Activated T-cell treated with anti-CD3 and anti-CD28 coated beads for 24 hours (primary cell): ENCODE measurements at regions not wholly inside any gene's neighbourhood (a gene's known extent, or its start where the extent isn't known, plus 50 kb on each side); places are given as distances from the start of the nearest gene placed in this dataset.

Source experiments
- DNase-seq: peaks from one replicate; pipeline ENCODE4 v3.0.0-alpha.2; 2020; ENCODE audit warnings: low read depth

GRCh38 chr5:145708169-145708568, 127.0 kb downstream of the PRELID2 start:
- no peak for DNase-seq

- no peak for DNase-seq
Observed at GRCh38 chr5:145704724-145705123, 130.4 kb downstream of the PRELID2 start.

DNA sequence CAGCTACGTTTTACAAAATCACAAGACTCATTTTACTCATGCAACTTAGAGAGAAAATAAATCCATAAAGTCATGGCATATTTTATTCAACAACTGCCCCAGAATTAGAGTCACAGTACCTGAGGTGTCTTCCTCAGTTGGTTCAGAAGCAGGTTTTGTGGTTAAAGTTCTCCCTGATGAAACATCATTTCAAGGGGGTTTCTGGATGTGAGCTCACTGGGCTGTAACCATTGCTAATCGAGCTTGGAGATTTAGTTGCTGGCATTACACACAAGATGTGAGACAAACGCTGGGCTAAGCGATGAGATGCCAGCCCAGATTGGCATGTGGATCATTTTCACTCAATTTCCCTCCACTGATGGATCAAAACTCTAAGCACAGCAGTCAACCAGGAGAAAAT, 131.3 kb downstream of the PRELID2 start:
- DNase-seq = no peak

DNA sequence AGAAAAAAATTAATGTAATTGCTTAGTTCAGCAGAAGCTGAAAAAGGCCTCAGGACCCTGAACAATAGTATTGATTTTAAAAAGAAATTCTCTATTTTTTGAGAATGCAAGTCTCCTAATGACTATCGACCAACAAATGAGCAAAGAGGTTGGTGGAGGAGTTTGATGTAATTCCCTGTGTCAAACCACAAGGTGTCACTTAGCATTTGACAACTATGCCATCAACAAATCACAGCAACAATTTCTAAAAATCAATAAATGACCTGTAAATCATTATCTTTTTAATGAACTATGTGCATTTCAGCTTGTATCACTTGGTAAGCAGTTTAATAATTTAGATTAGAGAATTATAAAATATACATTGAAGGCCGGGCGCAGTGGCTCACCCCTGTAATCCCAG, 133.7 kb downstream of the PRELID2 start:
- DNase-seq = no peak

GRCh38 chr5:145699846-145700245, 135.3 kb downstream of the PRELID2 start:
- DNase-seq = no peak

GRCh38 chr5:145697251-145697990, 137.7 kb downstream of the PRELID2 start:
- no peak for DNase-seq

DNA sequence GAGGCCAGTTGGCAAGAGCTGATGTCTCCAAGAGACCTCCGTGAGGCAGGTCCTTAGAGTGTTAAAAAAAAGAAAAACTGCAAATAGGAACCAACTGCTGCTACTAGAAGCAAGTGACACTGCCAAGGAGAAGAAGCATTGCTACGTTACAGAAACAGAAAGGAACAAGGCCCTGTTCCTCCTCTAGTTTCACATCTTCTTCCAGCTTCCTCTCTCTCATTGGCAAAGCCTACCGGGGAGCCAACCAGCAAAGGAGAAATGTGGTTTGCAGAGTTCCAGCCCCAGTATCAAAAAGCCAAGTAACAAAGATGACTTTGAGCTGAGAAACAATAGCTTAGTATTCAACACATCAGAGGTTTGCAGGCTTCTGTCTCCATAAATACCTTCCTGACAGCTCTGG, 145.9 kb downstream of the PRELID2 start:
- no peak for DNase-seq

DNA sequence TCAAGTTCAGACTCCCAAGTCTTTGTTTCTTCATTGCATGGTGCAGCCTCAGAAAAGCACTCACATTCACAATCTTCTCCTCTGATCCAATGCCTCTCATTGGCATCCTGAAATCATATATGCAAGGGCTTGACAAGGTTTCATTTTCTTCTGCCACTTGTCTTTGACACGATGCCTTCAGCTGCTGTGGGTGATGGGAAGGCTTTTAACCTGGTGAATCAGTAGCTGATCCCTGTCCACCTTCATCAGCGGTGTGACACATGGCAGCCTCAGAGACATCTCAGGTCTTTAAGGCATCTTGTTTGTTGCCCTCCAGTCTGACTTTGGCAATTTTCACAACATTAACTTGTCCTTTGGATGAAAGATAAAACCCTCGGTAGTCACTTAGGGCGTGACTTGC, 147.2 kb downstream of the PRELID2 start:
- DNase-seq = no peak

DNA sequence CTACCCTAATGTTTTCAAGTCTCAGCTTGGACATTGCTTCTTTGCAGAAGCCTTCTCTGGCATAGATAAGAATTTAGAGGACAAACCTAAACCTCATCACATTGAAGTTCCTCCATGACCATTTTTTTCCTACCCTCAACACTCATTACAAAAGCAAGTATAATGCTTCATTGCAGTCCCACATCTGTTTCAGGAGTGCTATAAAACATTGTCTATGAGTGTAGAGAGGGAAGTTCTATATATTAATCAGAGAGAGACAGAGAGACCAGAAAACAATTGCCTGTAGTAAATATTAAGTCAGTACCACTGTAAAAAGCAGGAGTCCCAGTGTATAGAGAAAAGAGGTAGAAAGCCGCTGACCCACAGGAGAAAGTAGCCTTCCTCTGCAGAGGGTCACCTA, 149.7 kb downstream of the PRELID2 start:
- DNase-seq = no peak

- DNase-seq = no peak
Observed at GRCh38 chr5:145683431-145683830, 151.7 kb downstream of the PRELID2 start.

- no peak for DNase-seq
Observed at GRCh38 chr5:145682197-145682899, 152.8 kb downstream of the PRELID2 start.

DNA sequence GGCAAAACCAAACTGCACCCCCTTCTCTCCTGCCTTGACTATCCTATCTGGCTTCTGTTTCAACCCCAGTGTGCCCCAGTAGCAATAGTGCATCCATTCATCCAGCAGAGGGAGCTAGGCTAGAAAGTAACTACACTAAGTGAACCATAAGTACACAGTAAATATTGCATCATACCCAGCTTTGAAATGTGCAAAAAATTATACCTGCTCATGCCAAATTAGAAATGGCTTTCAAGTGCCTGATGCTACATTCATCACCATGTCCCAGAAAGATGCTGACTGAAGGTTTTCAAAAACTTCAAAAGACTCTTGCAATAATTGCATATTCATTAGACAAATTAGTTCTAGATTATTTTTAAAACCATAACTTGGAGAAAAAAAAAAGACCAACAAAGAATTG, 153.5 kb downstream of the PRELID2 start:
- DNase-seq = peak; percentile 5

GRCh38 chr5:145681216-145681615, 153.9 kb downstream of the PRELID2 start:
- no peak for DNase-seq

GRCh38 chr5:145680767-145681166, 154.4 kb downstream of the PRELID2 start:
- no peak for DNase-seq

DNA sequence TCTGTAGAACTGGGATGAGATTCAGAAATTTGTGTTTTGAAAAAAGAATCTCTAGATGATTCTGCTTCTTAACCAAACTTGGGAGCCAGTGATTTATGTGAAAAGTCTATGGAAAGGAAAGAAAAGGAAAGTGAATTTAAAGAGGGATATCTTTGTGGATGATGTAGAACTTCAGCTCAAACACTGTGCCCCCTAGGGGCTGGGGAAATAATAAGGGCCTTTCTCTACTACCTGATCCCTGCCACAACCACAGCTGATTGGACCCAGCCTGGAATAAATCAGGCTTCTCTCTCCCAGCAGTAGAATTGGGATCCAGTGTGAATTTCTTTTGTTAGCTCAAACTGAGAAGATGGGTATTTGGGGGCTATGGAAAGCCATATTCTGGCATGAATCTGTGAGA, 155.0 kb downstream of the PRELID2 start:
- DNase-seq = no peak

- no peak for DNase-seq
Observed at GRCh38 chr5:145678255-145678654, 156.9 kb downstream of the PRELID2 start.

DNA sequence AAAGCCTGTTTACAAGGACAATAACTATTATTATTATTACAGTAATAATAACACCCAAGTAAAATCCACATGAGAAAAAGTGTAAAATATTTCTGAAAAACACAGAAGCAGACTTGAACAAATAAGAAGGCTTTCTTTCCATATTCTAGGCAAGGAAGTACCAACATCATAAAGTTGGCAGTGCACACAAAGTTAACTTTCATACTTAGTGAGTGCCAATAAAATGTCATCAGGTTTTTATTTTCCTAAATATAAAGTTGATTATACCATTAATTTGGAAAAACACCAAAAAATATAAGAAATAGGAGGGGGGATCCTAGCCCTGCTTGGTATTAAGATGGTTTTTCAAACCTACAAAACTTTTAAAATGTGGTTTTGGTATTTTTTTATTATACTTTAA, 161.4 kb downstream of the PRELID2 start:
- DNase-seq = no peak

- no peak for DNase-seq
Observed at GRCh38 chr5:145668714-145669113, 166.4 kb downstream of the PRELID2 start.

- no peak for DNase-seq
Observed at GRCh38 chr5:145667742-145668141, 167.4 kb downstream of the PRELID2 start.

DNA sequence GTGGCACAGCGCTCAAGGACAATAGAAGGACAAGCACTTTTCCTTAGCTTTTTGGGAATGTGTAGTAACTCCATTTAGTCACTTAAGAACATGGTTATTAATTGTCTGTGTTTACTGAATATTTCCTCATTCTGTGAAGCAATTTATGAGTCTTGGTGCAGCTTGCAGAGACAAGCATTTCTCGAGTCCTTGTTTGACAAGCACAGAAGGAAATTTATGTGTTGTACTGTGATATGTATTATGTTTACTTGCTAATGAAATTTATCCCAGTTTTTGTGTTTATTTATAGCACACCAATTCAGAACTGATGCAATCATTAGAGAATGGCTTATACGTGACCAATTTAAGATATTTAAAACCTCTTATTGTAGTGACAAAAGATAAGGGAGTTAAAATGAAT, 168.6 kb downstream of the PRELID2 start:
- DNase-seq = no peak

DNA sequence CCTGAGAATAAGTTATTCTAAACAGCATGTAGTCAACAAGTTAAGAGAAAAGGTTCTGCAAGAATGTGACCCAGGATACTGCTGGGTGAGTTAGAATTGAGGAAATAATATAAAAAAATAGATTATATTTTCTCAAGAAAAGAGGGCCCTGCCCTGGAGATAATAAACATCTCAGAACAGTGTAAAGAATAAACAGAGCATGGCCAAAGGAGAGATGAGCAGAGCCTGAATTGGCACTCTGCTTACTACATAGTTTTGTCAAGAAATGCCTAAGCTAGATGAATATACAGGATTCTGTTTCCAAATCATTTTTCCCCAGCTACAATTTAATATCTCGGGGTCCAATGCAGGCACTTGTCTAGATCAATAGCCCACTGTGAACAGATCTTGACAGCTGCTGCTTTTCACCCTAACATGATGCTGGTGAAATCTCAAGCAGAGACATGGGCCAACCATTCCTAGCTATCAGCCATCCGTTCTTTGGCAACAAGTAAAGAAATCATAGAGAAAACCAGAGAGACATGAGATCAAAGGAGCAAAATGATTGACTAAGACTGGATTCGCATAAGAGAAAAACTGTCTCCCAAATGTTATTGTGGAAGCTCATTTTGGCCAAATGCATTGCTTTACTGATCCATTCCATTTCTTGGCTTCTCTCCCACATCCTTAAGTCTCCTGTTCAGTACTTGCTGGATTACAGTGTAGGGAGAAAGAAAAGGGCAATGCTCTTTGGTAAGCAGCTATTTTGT, 173.2 kb downstream of the PRELID2 start:
- DNase-seq = no peak

GRCh38 chr5:145660897-145661640, 174.1 kb downstream of the PRELID2 start:
- DNase-seq = no peak
